ENCODE measurements at regions not wholly inside any gene's neighbourhood (a gene's known extent, or its start where the extent isn't known, plus 50 kb on each side); places are given as distances from the start of the nearest gene placed in this dataset.

DNA sequence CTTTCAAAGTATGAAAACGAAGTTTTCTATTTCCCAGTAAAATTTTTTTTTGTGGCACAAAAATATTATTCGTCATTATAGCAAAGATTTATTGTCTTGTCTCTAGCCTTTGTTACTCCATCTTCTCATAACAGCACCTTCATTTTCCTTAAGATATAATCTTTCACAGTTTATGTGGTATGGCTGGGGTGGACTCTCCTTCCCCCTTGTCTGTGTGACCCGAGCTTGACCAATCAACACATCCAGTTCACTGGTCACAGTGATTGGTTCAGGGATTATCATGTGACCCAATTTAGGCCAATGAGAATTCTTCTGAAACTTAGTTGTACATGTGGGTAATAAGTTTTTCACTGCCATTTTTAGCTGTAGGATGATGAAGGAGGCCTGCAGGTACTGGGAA lies 71.2 kb upstream of the DCBLD2 start:
- TF ChIP-seq, protein P1, sequence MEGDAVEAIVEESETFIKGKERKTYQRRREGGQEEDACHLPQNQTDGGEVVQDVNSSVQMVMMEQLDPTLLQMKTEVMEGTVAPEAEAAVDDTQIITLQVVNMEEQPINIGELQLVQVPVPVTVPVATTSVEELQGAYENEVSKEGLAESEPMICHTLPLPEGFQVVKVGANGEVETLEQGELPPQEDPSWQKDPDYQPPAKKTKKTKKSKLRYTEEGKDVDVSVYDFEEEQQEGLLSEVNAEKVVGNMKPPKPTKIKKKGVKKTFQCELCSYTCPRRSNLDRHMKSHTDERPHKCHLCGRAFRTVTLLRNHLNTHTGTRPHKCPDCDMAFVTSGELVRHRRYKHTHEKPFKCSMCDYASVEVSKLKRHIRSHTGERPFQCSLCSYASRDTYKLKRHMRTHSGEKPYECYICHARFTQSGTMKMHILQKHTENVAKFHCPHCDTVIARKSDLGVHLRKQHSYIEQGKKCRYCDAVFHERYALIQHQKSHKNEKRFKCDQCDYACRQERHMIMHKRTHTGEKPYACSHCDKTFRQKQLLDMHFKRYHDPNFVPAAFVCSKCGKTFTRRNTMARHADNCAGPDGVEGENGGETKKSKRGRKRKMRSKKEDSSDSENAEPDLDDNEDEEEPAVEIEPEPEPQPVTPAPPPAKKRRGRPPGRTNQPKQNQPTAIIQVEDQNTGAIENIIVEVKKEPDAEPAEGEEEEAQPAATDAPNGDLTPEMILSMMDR (IDR thresholded peaks at IDR 0.05) = no peak
- no peak for TF ChIP-seq POLR2A (IDR thresholded peaks at IDR 0.05)
